ENCODE measurements at regions not wholly inside any gene's neighbourhood (a gene's known extent, or its start where the extent isn't known, plus 50 kb on each side); places are given as distances from the start of the nearest gene placed in this dataset.

GRCh38 chr7:91603707-91604106 lies 276.8 kb downstream of the MTERF1 start:
- TF ChIP-seq POLR2A (IDR thresholded peaks at IDR 0.05): no peak
- TF ChIP-seq CTCF (IDR thresholded peaks at IDR 0.05): no peak
- no peak for TF ChIP-seq POLR2AphosphoS5 (IDR thresholded peaks at IDR 0.05)
